Activated CD4-positive, alpha-beta T cell treated with anti-CD3 and anti-CD28 coated beads for 24 hours (primary cell): ENCODE measurements at regions not wholly inside any gene's neighbourhood (a gene's known extent, or its start where the extent isn't known, plus 50 kb on each side); places are given as distances from the start of the nearest gene placed in this dataset.
"Not testable (repeated sequence)": the region's sequence is repeated elsewhere in the genome, so short reads cannot be mapped to it uniquely, and the experiment has no call there.

Source experiments
- DNase-seq, 2 donors: peaks; one replicate each; pipeline ENCODE4 v3.0.0-alpha.2; 2020; ENCODE audit warnings: low read depth in 2 of 2

- no peak for DNase-seq
Observed at GRCh38 chr19:30817965-30818567, 445.9 kb downstream of the ZNF536 start.

- DNase-seq, result no peak
Observed at GRCh38 chr19:30817197-30817596, 445.0 kb downstream of the ZNF536 start.

GRCh38 chr19:30815889-30816580 is 443.9 kb downstream of the ZNF536 start:
- no peak for DNase-seq

GRCh38 chr19:30812099-30812678 is 440.0 kb downstream of the ZNF536 start:
- no peak for DNase-seq

- DNase-seq, result no peak
Observed at GRCh38 chr19:30811397-30812098, 439.4 kb downstream of the ZNF536 start.

GRCh38 chr19:30810726-30811125 is 438.5 kb downstream of the ZNF536 start:
- no peak for DNase-seq

- no peak for DNase-seq
Observed at GRCh38 chr19:30807278-30807677, 435.1 kb downstream of the ZNF536 start.

GRCh38 chr19:30806311-30806710 is 434.1 kb downstream of the ZNF536 start:
- no peak for DNase-seq

GRCh38 chr19:30804751-30805150 is 432.6 kb downstream of the ZNF536 start:
- no peak for DNase-seq

GRCh38 chr19:30804333-30804732 is 432.1 kb downstream of the ZNF536 start:
- DNase-seq, result not testable (repeated sequence)

- no peak for DNase-seq
Observed at GRCh38 chr19:30802424-30803013, 430.3 kb downstream of the ZNF536 start.

GRCh38 chr19:30799865-30800755 is 427.9 kb downstream of the ZNF536 start:
- DNase-seq, result peak in 1 of 2 donors; percentile 6

- no peak for DNase-seq
Observed at GRCh38 chr19:30795727-30796126, 423.5 kb downstream of the ZNF536 start.

GRCh38 chr19:30792561-30793505 is 420.6 kb downstream of the ZNF536 start:
- DNase-seq, result no peak

GRCh38 chr19:30791088-30791487 is 418.9 kb downstream of the ZNF536 start:
- DNase-seq, result no peak

GRCh38 chr19:30790056-30790680 is 418.0 kb downstream of the ZNF536 start:
- no peak for DNase-seq

GRCh38 chr19:30788105-30788765 is 416.1 kb downstream of the ZNF536 start:
- no peak for DNase-seq

GRCh38 chr19:30785458-30786137 is 413.4 kb downstream of the ZNF536 start:
- DNase-seq, result no peak
